ENCODE measurements at regions not wholly inside any gene's neighbourhood (a gene's known extent, or its start where the extent isn't known, plus 50 kb on each side); places are given as distances from the start of the nearest gene placed in this dataset.

- no peak overlapping the region for H3K27ac ChIP-seq (ENCODE audit: low read depth in 1 of 2, low read length in 1 of 2)
- no peaks in the 10 kb centered on the region for H3K9me3 ChIP-seq (ENCODE audit: control insufficient read depth in 2 of 2, insufficient read depth in 1 of 2, low read length in 1 of 2)
- no peak for DNase-seq (ENCODE audit: low read depth in 6 of 9, low spot score in 9 of 9)
- no peaks in the 10 kb centered on the region for H3K36me3 ChIP-seq (ENCODE audit: control insufficient read depth in 2 of 2, insufficient read depth in 2 of 2, low read length in 1 of 2)
- H3K4me1 ChIP-seq (ENCODE audit: control insufficient read depth in 2 of 2, insufficient read depth in 2 of 2, low read length in 2 of 2) = no peaks in the 10 kb centered on the region
- no peak overlapping the region for H3K4me3 ChIP-seq (ENCODE audit: low read length in 2 of 2)
- H3K27me3 ChIP-seq (ENCODE audit: control insufficient read depth in 2 of 2, insufficient read depth in 1 of 2, low read length in 1 of 2) = no peaks in the 10 kb centered on the region
- 92% methylated on average over 2 of the region's 2 CpGs for WGBS
These were observed 462.2 kb upstream of the RARB start for GRCh38 chr3:24965706-24966385.

DNA sequence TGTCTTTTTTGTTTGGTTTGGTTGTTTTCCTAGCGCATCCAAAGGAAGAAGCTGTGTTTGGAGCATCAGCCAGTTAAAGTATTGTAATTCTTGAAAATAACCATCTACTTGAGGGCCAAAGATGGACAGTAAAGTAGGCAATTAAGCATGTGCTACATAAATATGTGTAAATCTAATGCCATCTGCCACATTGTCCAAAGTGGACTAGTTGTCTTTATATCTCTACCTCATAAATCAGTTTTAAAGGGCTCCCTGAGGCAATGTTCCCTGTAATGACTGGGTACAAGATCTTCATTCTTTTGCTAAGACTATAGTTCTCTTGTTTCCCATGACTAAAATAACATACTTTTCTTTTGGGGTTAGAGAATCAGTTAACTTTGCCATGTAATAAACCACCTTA lies 460.0 kb upstream of the RARB start:
- Histone ChIP-seq H3K9me3 (ENCODE audit: control insufficient read depth in 2 of 2, insufficient read depth in 1 of 2, low read length in 1 of 2) (no peaks in the 10 kb centered on the region), H3K27me3 (ENCODE audit: control insufficient read depth in 2 of 2, insufficient read depth in 1 of 2, low read length in 1 of 2) (no peaks in the 10 kb centered on the region), H3K4me1 (ENCODE audit: control insufficient read depth in 2 of 2, insufficient read depth in 2 of 2, low read length in 2 of 2) (no peaks in the 10 kb centered on the region), H3K36me3 (ENCODE audit: control insufficient read depth in 2 of 2, insufficient read depth in 2 of 2, low read length in 1 of 2) (no peaks in the 10 kb centered on the region), H3K4me3 (ENCODE audit: low read length in 2 of 2) (no peak overlapping the region), H3K27ac (ENCODE audit: low read depth in 1 of 2, low read length in 1 of 2) (no peak overlapping the region)
- DNase-seq (ENCODE audit: low read depth in 6 of 9, low spot score in 9 of 9) = no peak
- 98% methylated on average over 1 of the region's 1 CpG for WGBS

GRCh38 chr3:24972491-24972890 lies 455.6 kb upstream of the RARB start:
- no peaks in the 10 kb centered on the region for H3K36me3 ChIP-seq (ENCODE audit: control insufficient read depth in 2 of 2, insufficient read depth in 2 of 2, low read length in 1 of 2)
- H3K9me3 ChIP-seq (ENCODE audit: control insufficient read depth in 2 of 2, insufficient read depth in 1 of 2, low read length in 1 of 2) = no peaks in the 10 kb centered on the region
- no peaks in the 10 kb centered on the region for H3K27me3 ChIP-seq (ENCODE audit: control insufficient read depth in 2 of 2, insufficient read depth in 1 of 2, low read length in 1 of 2)
- H3K4me3 ChIP-seq (ENCODE audit: low read length in 2 of 2) = no peak overlapping the region
- DNase-seq (ENCODE audit: low read depth in 6 of 9, low spot score in 9 of 9) = no peak
- 84% methylated on average over 1 of the region's 1 CpG for WGBS
- no peaks in the 10 kb centered on the region for H3K4me1 ChIP-seq (ENCODE audit: control insufficient read depth in 2 of 2, insufficient read depth in 2 of 2, low read length in 2 of 2)
- H3K27ac ChIP-seq (ENCODE audit: low read depth in 1 of 2, low read length in 1 of 2) = no peak overlapping the region

GRCh38 chr3:24981309-24981708 lies 446.8 kb upstream of the RARB start:
- H3K27ac ChIP-seq (ENCODE audit: low read depth in 1 of 2, low read length in 1 of 2) = no peak overlapping the region
- 92% methylated on average over 5 of the region's 5 CpGs for WGBS
- H3K4me3 ChIP-seq (ENCODE audit: low read length in 2 of 2) = no peak overlapping the region
- no peaks in the 10 kb centered on the region for H3K36me3 ChIP-seq (ENCODE audit: control insufficient read depth in 2 of 2, insufficient read depth in 2 of 2, low read length in 1 of 2)
- no peaks in the 10 kb centered on the region for H3K27me3 ChIP-seq (ENCODE audit: control insufficient read depth in 2 of 2, insufficient read depth in 1 of 2, low read length in 1 of 2)
- no peaks in the 10 kb centered on the region for H3K4me1 ChIP-seq (ENCODE audit: control insufficient read depth in 2 of 2, insufficient read depth in 2 of 2, low read length in 2 of 2)
- DNase-seq (ENCODE audit: low read depth in 6 of 9, low spot score in 9 of 9) = no peak
- H3K9me3 ChIP-seq (ENCODE audit: control insufficient read depth in 2 of 2, insufficient read depth in 1 of 2, low read length in 1 of 2) = no peaks in the 10 kb centered on the region

- no peak overlapping the region for H3K27ac ChIP-seq (ENCODE audit: low read depth in 1 of 2, low read length in 1 of 2)
- H3K27me3 ChIP-seq (ENCODE audit: control insufficient read depth in 2 of 2, insufficient read depth in 1 of 2, low read length in 1 of 2) = no peaks in the 10 kb centered on the region
- H3K4me1 ChIP-seq (ENCODE audit: control insufficient read depth in 2 of 2, insufficient read depth in 2 of 2, low read length in 2 of 2) = no peaks in the 10 kb centered on the region
- DNase-seq (ENCODE audit: low read depth in 6 of 9, low spot score in 9 of 9) = no peak
- no peaks in the 10 kb centered on the region for H3K36me3 ChIP-seq (ENCODE audit: control insufficient read depth in 2 of 2, insufficient read depth in 2 of 2, low read length in 1 of 2)
- no peaks in the 10 kb centered on the region for H3K9me3 ChIP-seq (ENCODE audit: control insufficient read depth in 2 of 2, insufficient read depth in 1 of 2, low read length in 1 of 2)
- no peak overlapping the region for H3K4me3 ChIP-seq (ENCODE audit: low read length in 2 of 2)
These were observed 446.1 kb upstream of the RARB start for GRCh38 chr3:24981924-24982323.

- no peaks in the 10 kb centered on the region for H3K36me3 ChIP-seq (ENCODE audit: control insufficient read depth in 2 of 2, insufficient read depth in 2 of 2, low read length in 1 of 2)
- WGBS = 86% methylated on average over 9 of the region's 9 CpGs
- no peak for DNase-seq (ENCODE audit: low read depth in 6 of 9, low spot score in 9 of 9)
- no peaks in the 10 kb centered on the region for H3K27me3 ChIP-seq (ENCODE audit: control insufficient read depth in 2 of 2, insufficient read depth in 1 of 2, low read length in 1 of 2)
- no peaks in the 10 kb centered on the region for H3K4me1 ChIP-seq (ENCODE audit: control insufficient read depth in 2 of 2, insufficient read depth in 2 of 2, low read length in 2 of 2)
- no peaks in the 10 kb centered on the region for H3K9me3 ChIP-seq (ENCODE audit: control insufficient read depth in 2 of 2, insufficient read depth in 1 of 2, low read length in 1 of 2)
- H3K4me3 ChIP-seq (ENCODE audit: low read length in 2 of 2) = no peak overlapping the region
- no peak overlapping the region for H3K27ac ChIP-seq (ENCODE audit: low read depth in 1 of 2, low read length in 1 of 2)
These were observed 442.4 kb upstream of the RARB start for GRCh38 chr3:24985668-24986067.

- Histone ChIP-seq H3K27me3 (ENCODE audit: control insufficient read depth in 2 of 2, insufficient read depth in 1 of 2, low read length in 1 of 2) (no peaks in the 10 kb centered on the region), H3K9me3 (ENCODE audit: control insufficient read depth in 2 of 2, insufficient read depth in 1 of 2, low read length in 1 of 2) (no peaks in the 10 kb centered on the region), H3K36me3 (ENCODE audit: control insufficient read depth in 2 of 2, insufficient read depth in 2 of 2, low read length in 1 of 2) (no peaks in the 10 kb centered on the region), H3K4me1 (ENCODE audit: control insufficient read depth in 2 of 2, insufficient read depth in 2 of 2, low read length in 2 of 2) (no peaks in the 10 kb centered on the region), H3K4me3 (ENCODE audit: low read length in 2 of 2) (no peak overlapping the region), H3K27ac (ENCODE audit: low read depth in 1 of 2, low read length in 1 of 2) (no peak overlapping the region)
- WGBS = 90% methylated on average over 7 of the region's 7 CpGs
- DNase-seq (ENCODE audit: low read depth in 6 of 9, low spot score in 9 of 9) = no peak
These were observed 441.5 kb upstream of the RARB start for GRCh38 chr3:24986612-24987011.

- no peak overlapping the region for H3K4me3 ChIP-seq (ENCODE audit: low read length in 2 of 2)
These were observed 428.7 kb upstream of the RARB start for GRCh38 chr3:24999357-24999756.

DNA sequence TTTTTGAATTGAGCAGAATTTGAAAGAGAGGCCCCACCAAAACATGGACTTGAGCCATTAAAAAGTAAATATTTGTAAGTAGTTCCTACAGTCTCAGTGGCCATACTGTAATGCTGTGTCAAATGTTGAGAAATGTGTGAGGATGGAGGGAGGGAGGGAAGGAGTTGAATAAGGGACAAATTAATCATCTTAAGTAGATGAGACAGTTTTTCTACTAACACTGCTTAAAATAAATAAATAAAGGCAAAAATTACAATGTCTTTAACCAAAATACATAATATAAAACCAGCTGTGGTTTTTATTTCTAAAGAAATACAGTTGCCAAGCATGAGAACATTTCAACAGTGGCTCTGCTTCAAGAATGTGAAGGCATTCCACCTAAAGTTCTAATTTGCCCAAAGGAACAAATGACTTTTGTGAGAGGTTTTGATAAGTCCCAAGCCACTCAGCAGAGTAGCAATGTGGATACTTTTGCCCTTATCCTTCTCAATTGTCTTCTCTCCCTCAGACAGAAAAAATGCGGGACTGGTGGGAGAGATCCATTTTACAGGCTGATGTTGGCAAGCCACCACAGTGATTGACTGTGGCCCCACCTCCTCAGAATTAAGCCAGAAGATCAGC lies 427.0 kb upstream of the RARB start:
- Histone ChIP-seq H3K36me3 (ENCODE audit: control insufficient read depth in 2 of 2, insufficient read depth in 2 of 2, low read length in 1 of 2) (no peaks in the 10 kb centered on the region), H3K4me1 (ENCODE audit: control insufficient read depth in 2 of 2, insufficient read depth in 2 of 2, low read length in 2 of 2) (no peaks in the 10 kb centered on the region), H3K4me3 (ENCODE audit: low read length in 2 of 2) (no peak overlapping the region), H3K9me3 (ENCODE audit: control insufficient read depth in 2 of 2, insufficient read depth in 1 of 2, low read length in 1 of 2) (no peaks in the 10 kb centered on the region), H3K27me3 (ENCODE audit: control insufficient read depth in 2 of 2, insufficient read depth in 1 of 2, low read length in 1 of 2) (no peaks in the 10 kb centered on the region), H3K27ac (ENCODE audit: low read depth in 1 of 2, low read length in 1 of 2) (no peak overlapping the region)
- DNase-seq (ENCODE audit: low read depth in 6 of 9, low spot score in 9 of 9) = no peak
- 89% methylated on average over 1 of the region's 1 CpG for WGBS

More at GRCh38 chr3:24999357-24999756, 428.7 kb upstream of the RARB start:
- DNase-seq (ENCODE audit: low read depth in 6 of 9, low spot score in 9 of 9) = no peak
- Histone ChIP-seq H3K4me1 (ENCODE audit: control insufficient read depth in 2 of 2, insufficient read depth in 2 of 2, low read length in 2 of 2) (no peaks in the 10 kb centered on the region), H3K9me3 (ENCODE audit: control insufficient read depth in 2 of 2, insufficient read depth in 1 of 2, low read length in 1 of 2) (no peaks in the 10 kb centered on the region), H3K27me3 (ENCODE audit: control insufficient read depth in 2 of 2, insufficient read depth in 1 of 2, low read length in 1 of 2) (no peaks in the 10 kb centered on the region), H3K36me3 (ENCODE audit: control insufficient read depth in 2 of 2, insufficient read depth in 2 of 2, low read length in 1 of 2) (no peaks in the 10 kb centered on the region), H3K27ac (ENCODE audit: low read depth in 1 of 2, low read length in 1 of 2) (no peak overlapping the region)
- WGBS = 89% methylated on average over 2 of the region's 2 CpGs

Measured in thymus (tissue), 11 donors.